GM21576 (cell line): ENCODE measurements at regions not wholly inside any gene's neighbourhood (a gene's known extent, or its start where the extent isn't known, plus 50 kb on each side); places are given as distances from the start of the nearest gene placed in this dataset.

Source experiments
- ATAC-seq: cut with Tn5 transposase; IDR thresholded peaks from one replicate; pipeline ENCODE4 v1.9.1; 2021; ENCODE audit warnings: mild to moderate bottlenecking, moderate library complexity; ENCODE audit not compliant: unreplicated experiment

- ATAC-seq = no peak
Observed at GRCh38 chr4:20302336-20302735, 50.6 kb downstream of the SLIT2 start.

GRCh38 chr4:20305976-20306375, 54.3 kb downstream of the SLIT2 start:
- no peak for ATAC-seq

- no peak for ATAC-seq
Observed at GRCh38 chr4:20311856-20312255, 60.2 kb downstream of the SLIT2 start.

- no peak for ATAC-seq
Observed at GRCh38 chr4:20313237-20314030, 61.7 kb downstream of the SLIT2 start.

GRCh38 chr4:20317424-20317985, 65.8 kb downstream of the SLIT2 start:
- ATAC-seq = no peak

- ATAC-seq = no peak
Observed at GRCh38 chr4:20318001-20318908, 66.5 kb downstream of the SLIT2 start.

GRCh38 chr4:20318909-20319277, 67.2 kb downstream of the SLIT2 start:
- no peak for ATAC-seq

GRCh38 chr4:20319825-20320612, 68.3 kb downstream of the SLIT2 start:
- ATAC-seq = no peak

- ATAC-seq = no peak
Observed at GRCh38 chr4:20323991-20324390, 72.3 kb downstream of the SLIT2 start.

GRCh38 chr4:20326460-20326859, 74.8 kb downstream of the SLIT2 start:
- no peak for ATAC-seq

GRCh38 chr4:20326977-20327376, 75.3 kb downstream of the SLIT2 start:
- ATAC-seq = no peak

GRCh38 chr4:20327808-20328207, 76.1 kb downstream of the SLIT2 start:
- no peak for ATAC-seq

GRCh38 chr4:20331642-20332041, 79.9 kb downstream of the SLIT2 start:
- no peak for ATAC-seq

- no peak for ATAC-seq
Observed at GRCh38 chr4:20333141-20333715, 81.5 kb downstream of the SLIT2 start.

GRCh38 chr4:20337261-20337664, 85.6 kb downstream of the SLIT2 start:
- ATAC-seq = no peak

- ATAC-seq = no peak
Observed at GRCh38 chr4:20338841-20339240, 87.1 kb downstream of the SLIT2 start.

GRCh38 chr4:20341134-20341738, 89.5 kb downstream of the SLIT2 start:
- ATAC-seq = no peak

- ATAC-seq = no peak
Observed at GRCh38 chr4:20347531-20347930, 95.8 kb downstream of the SLIT2 start.

GRCh38 chr4:20348411-20348810, 96.7 kb downstream of the SLIT2 start:
- ATAC-seq = no peak
